ENCODE measurements at regions not wholly inside any gene's neighbourhood (a gene's known extent, or its start where the extent isn't known, plus 50 kb on each side); places are given as distances from the start of the nearest gene placed in this dataset.
"Not testable (repeated sequence)": the region's sequence is repeated elsewhere in the genome, so short reads cannot be mapped to it uniquely, and the experiment has no call there.

- no peaks in the 10 kb centered on the region for H3K79me2 ChIP-seq (ENCODE audit: insufficient read depth, low read length)
- H2AFZ ChIP-seq (ENCODE audit: insufficient read depth, low read depth, low read length, poor library complexity, severe bottlenecking), result no peak overlapping the region
- H3K4me3 Mint-ChIP-seq, result no peak overlapping the region
- no peaks in the 10 kb centered on the region for H3K36me3 ChIP-seq (replicated peaks in 1 of 2; ENCODE audit: control insufficient read depth in 1 of 2, insufficient read depth in 2 of 2, low read length in 2 of 2)
- H3K9me3 ChIP-seq (replicated peaks in 1 of 2; ENCODE audit: control insufficient read depth in 1 of 2, insufficient read depth in 1 of 2, low read length in 2 of 2), result no peaks in the 10 kb centered on the region
- no peak overlapping the region for H3K4me2 ChIP-seq (replicated peaks; ENCODE audit: extremely low read depth, low read length, poor library complexity, severe bottlenecking)
- no peaks in the 10 kb centered on the region for H3K36me3 Mint-ChIP-seq
- TF ChIP-seq CTCF (IDR thresholded peaks at IDR 0.05), result no peak
- peaks cover 5 to 13% (median 6%) of the 10 kb centered on the region in 7 donors for H3K9me3 Mint-ChIP-seq
- H3K4me1 Mint-ChIP-seq, result no peaks in the 10 kb centered on the region
- intact Hi-C loops (cut with micrococcal nuclease), result no loop called here
- peaks cover 0 to 4% (median 3%) of the 10 kb centered on the region in 3 donors for H3K27me3 Mint-ChIP-seq (ENCODE audit: low read depth in 3 of 3)
- H3K27me3 ChIP-seq (ENCODE audit: control insufficient read depth in 2 of 2, insufficient read depth in 2 of 2, low read length in 2 of 2), result no peaks in the 10 kb centered on the region
- no peak overlapping the region for H3K4me3 ChIP-seq (replicated peaks in 1 of 3; ENCODE audit: low read depth in 2 of 3, low read length in 3 of 3)
- H3K9ac ChIP-seq (ENCODE audit: insufficient read depth, low read length, poor library complexity, severe bottlenecking), result no peak overlapping the region
- DNase-seq, result no peak
- no peak overlapping the region for H3K27ac ChIP-seq (ENCODE audit: low read depth in 1 of 2, low read length in 2 of 2)
- WGBS (ENCODE audit: insufficient coverage), result 100% methylated on average over 1 of the region's 2 CpGs
- H4K20me1 ChIP-seq (ENCODE audit: insufficient read depth, low read length), result no peaks in the 10 kb centered on the region
- no peak overlapping the region for H3K27ac Mint-ChIP-seq
- no peaks in the 10 kb centered on the region for H3K4me1 ChIP-seq (ENCODE audit: control insufficient read depth in 1 of 2, insufficient read depth in 2 of 2, low read length in 2 of 2)
Observed at GRCh38 chr11:34784318-34784841, 131.8 kb downstream of the APIP start.

DNA sequence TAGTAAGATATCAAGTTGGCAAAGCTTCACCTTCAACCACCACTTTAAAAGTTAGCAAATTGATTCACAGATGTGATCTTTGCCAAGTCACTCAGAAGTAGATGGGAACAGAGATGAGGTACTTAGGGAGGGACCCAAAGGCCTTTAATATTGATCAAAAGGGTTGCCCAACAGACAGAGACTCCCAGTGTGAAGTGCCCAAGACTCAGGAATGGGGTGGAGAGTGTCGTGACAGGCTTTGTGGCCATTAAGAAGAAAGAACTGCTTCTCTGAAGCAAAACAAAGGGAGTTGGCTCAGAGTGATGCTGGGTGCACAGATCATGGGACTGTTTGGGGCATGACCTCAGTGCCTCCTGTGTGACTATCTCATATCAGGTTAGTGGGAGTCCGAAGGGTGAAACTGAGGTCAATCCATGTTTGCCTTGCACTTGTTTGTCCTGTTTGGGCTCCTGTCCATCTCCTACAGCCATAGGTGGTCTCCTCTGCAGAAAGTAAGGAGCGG lies 132.3 kb downstream of the APIP start:
- Histone ChIP-seq H4K20me1 (ENCODE audit: insufficient read depth, low read length) (no peaks in the 10 kb centered on the region), H3K4me3 (replicated peaks in 1 of 3; ENCODE audit: low read depth in 2 of 3, low read length in 3 of 3) (no peak overlapping the region), H2AFZ (ENCODE audit: insufficient read depth, low read depth, low read length, poor library complexity, severe bottlenecking) (no peak overlapping the region), H3K4me1 (ENCODE audit: control insufficient read depth in 1 of 2, insufficient read depth in 2 of 2, low read length in 2 of 2) (no peaks in the 10 kb centered on the region), H3K9ac (ENCODE audit: insufficient read depth, low read length, poor library complexity, severe bottlenecking) (no peak overlapping the region), H3K27me3 (ENCODE audit: control insufficient read depth in 2 of 2, insufficient read depth in 2 of 2, low read length in 2 of 2) (no peaks in the 10 kb centered on the region), H3K27ac (ENCODE audit: low read depth in 1 of 2, low read length in 2 of 2) (no peak overlapping the region), H3K4me2 (replicated peaks; ENCODE audit: extremely low read depth, low read length, poor library complexity, severe bottlenecking) (no peak overlapping the region), H3K9me3 (replicated peaks in 1 of 2; ENCODE audit: control insufficient read depth in 1 of 2, insufficient read depth in 1 of 2, low read length in 2 of 2) (no peaks in the 10 kb centered on the region), H3K79me2 (ENCODE audit: insufficient read depth, low read length) (no peaks in the 10 kb centered on the region), H3K36me3 (replicated peaks in 1 of 2; ENCODE audit: control insufficient read depth in 1 of 2, insufficient read depth in 2 of 2, low read length in 2 of 2) (no peaks in the 10 kb centered on the region)
- DNase-seq, result no peak
- TF ChIP-seq CTCF (IDR thresholded peaks at IDR 0.05), result no peak
- no peaks in the 10 kb centered on the region for H3K4me1 Mint-ChIP-seq
- H3K36me3 Mint-ChIP-seq, result no peaks in the 10 kb centered on the region
- intact Hi-C loops (cut with micrococcal nuclease), result no loop called here
- H3K27ac Mint-ChIP-seq, result no peak overlapping the region
- 94% methylated on average over 2 of the region's 3 CpGs for WGBS (ENCODE audit: insufficient coverage)
- H3K27me3 Mint-ChIP-seq (ENCODE audit: low read depth in 3 of 3), result peaks cover 0 to 4% (median 1%) of the 10 kb centered on the region in 3 donors
- peaks cover 2 to 13% (median 6%) of the 10 kb centered on the region in 7 donors for H3K9me3 Mint-ChIP-seq
- no peak overlapping the region for H3K4me3 Mint-ChIP-seq

- H3K27ac ChIP-seq (ENCODE audit: low read depth in 1 of 2, low read length in 2 of 2); H3K4me2 ChIP-seq (replicated peaks; ENCODE audit: extremely low read depth, low read length, poor library complexity, severe bottlenecking); H3K4me1 Mint-ChIP-seq; H3K4me3 ChIP-seq (replicated peaks in 1 of 3; ENCODE audit: low read depth in 2 of 3, low read length in 3 of 3); H3K4me3 Mint-ChIP-seq; H3K79me2 ChIP-seq (ENCODE audit: insufficient read depth, low read length); H3K36me3 Mint-ChIP-seq; DNase-seq; H3K27ac Mint-ChIP-seq; intact Hi-C loops (cut with micrococcal nuclease); H4K20me1 ChIP-seq (ENCODE audit: insufficient read depth, low read length); H3K4me1 ChIP-seq (ENCODE audit: control insufficient read depth in 1 of 2, insufficient read depth in 2 of 2, low read length in 2 of 2); H2AFZ ChIP-seq (ENCODE audit: insufficient read depth, low read depth, low read length, poor library complexity, severe bottlenecking); H3K9ac ChIP-seq (ENCODE audit: insufficient read depth, low read length, poor library complexity, severe bottlenecking); H3K36me3 ChIP-seq (replicated peaks in 1 of 2; ENCODE audit: control insufficient read depth in 1 of 2, insufficient read depth in 2 of 2, low read length in 2 of 2); H3K9me3 ChIP-seq (replicated peaks in 1 of 2; ENCODE audit: control insufficient read depth in 1 of 2, insufficient read depth in 1 of 2, low read length in 2 of 2); H3K27me3 Mint-ChIP-seq (ENCODE audit: low read depth in 3 of 3); H3K27me3 ChIP-seq (ENCODE audit: control insufficient read depth in 2 of 2, insufficient read depth in 2 of 2, low read length in 2 of 2): not testable (repeated sequence)
- H3K9me3 Mint-ChIP-seq, result peaks cover 2 to 13% (median 9%) of the 10 kb centered on the region in 7 donors
Observed at GRCh38 chr11:34781826-34782225, 134.4 kb downstream of the APIP start.
